HG03378 (cell line): ENCODE measurements at regions not wholly inside any gene's neighbourhood (a gene's known extent, or its start where the extent isn't known, plus 50 kb on each side); places are given as distances from the start of the nearest gene placed in this dataset.

Source experiments
- ATAC-seq: cut with Tn5 transposase; IDR thresholded peaks from one replicate; pipeline ENCODE4 v1.9.1; 2021; ENCODE audit warnings: mild to moderate bottlenecking, moderate library complexity; ENCODE audit not compliant: unreplicated experiment

DNA sequence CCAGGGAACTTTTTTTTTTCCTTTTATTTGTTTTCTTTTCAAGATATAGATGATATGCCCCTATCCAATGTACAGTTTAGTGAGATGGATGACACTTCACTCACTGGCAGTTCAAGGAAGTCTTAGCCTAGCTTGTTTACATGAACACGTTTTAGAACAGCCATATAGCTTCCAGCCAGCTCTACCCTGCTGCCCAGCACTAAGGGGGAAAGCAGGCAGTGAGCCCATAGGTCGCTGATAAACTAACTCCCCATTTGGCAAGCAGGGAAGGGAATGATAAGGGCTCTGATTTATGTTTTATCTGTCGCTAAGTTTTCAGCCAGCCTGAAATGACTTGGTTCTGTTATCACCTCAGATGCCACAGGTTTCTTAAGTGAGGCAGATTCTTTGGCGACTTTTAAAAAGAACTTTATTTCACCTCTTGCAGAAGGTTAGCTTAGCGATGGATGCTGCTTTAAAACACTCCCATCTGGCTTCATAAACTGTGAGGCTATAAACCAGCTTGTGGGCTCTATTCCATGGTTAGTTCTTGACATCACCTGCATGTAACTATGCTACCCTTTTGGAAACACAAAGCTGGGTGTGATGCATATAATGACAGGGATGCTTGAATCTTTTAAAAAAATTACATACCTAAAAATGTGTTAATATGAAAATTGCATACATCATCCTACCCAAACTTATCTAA is 348.4 kb downstream of the FBXO8 start:
- no peak for ATAC-seq

GRCh38 chr4:173934201-173934600 is 349.3 kb downstream of the FBXO8 start:
- ATAC-seq: no peak

DNA sequence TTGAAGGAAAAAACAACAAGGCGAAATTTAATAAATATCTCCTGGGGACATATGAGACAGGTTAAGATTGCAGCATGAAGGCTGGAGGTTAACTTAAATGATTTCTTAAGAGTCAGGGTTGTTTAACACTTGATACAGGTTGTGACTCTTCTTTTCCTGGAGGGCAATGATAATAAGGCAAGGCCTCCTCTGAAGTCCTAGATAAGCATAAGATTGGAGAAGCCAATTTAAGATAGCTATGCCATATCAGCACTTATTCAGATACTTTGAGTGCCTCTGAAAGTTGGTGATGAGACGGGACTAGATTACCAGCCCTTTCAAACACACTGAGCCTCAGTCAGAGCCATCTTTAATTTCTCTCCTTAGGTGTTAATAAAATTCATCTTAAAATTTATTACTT is 350.8 kb downstream of the FBXO8 start:
- no peak for ATAC-seq

DNA sequence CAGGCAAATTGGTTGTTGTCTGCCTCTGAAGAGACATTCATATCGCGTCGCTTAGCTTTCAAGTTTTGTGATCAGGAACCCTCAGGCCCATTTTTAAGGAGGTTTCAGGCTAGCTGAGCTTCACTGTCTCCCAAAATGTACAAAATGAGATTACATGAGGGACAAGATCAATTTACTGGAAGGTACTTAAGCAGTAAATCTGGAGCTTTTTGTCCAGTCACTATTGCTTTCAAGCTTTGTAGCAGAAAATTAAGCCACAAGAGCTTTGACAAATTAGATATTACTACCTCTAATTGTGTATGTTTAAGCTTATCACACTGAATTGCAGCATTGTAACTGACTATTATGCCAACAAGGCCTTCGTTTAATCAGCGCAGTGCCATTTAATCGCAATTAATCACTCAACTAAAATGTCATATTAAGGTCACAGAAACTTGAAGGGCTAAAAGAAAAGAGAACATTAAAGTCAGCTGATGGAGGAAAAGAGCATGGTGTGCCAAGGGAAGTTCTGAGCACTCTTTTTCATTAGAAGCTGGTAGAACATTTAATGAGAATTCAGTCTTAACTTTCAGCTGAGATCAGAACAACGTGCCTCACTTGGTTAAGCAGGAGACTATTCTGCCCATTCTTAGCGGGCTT is 353.0 kb downstream of the FBXO8 start:
- no peak for ATAC-seq

- no peak for ATAC-seq
Observed at GRCh38 chr4:173929921-173930320, 353.5 kb downstream of the FBXO8 start.

- ATAC-seq: peak; percentile 89
Observed at GRCh38 chr4:173924561-173924960, 358.9 kb downstream of the FBXO8 start.

DNA sequence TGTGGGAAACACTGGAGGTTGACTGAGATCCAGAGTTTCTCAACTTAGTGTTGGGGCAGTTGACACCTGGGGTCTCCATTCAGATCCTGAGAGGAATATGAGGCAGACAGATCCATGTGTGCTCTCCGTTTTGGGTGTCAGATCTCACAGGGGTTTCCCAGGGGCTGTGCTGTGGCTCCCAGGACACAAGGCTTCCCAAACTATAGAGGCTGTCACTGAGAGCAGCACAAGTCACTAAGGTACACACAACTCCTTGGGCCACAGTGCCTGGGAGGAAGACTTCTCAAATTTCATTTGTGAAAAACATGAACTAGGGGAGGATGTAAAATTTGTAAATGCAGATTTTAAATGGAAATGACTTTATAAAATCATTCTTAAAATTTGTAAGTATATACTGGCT is 363.6 kb downstream of the FBXO8 start:
- no peak for ATAC-seq

- ATAC-seq: no peak
Observed at GRCh38 chr4:173919196-173919595, 364.3 kb downstream of the FBXO8 start.

DNA sequence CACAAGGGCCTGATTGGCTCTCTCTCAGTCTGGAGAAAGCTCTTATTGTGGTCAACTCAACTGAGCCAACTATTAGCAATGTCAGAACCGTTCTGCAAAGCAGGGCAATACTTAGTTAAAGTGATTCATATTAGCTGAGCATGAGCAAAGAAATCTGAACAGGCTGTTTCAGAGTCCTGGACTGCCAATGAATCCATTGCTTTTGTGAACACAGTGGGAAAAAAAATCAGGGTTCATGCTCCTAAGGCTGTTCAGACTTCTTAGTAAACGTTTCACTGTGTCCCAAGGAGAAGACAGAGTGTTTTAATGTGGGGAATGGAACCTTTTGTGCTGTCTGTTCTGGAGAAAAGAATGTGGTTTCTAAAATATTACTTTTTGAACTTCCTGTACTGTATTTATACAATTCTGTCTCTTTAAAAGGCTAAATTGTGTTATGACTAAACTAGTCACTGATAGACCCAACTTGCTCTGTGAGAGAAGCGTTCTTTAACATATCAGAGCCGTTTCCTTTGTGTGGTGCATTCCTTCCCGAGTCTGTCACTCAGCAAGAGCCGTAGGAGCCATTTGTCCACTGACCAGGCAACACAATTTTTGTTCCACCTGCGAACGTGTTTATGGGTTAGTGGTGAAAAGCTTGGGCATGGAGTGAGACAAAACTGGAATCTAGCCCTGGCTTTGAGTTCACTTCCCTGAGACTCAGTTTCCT is 366.1 kb downstream of the FBXO8 start:
- no peak for ATAC-seq

- ATAC-seq: no peak
Observed at GRCh38 chr4:173913496-173913895, 370.0 kb downstream of the FBXO8 start.

GRCh38 chr4:173912384-173912783 is 371.1 kb downstream of the FBXO8 start:
- ATAC-seq: no peak

- no peak for ATAC-seq
Observed at GRCh38 chr4:173910891-173911290, 372.6 kb downstream of the FBXO8 start.

- ATAC-seq: no peak
Observed at GRCh38 chr4:173909294-173909693, 374.2 kb downstream of the FBXO8 start.

DNA sequence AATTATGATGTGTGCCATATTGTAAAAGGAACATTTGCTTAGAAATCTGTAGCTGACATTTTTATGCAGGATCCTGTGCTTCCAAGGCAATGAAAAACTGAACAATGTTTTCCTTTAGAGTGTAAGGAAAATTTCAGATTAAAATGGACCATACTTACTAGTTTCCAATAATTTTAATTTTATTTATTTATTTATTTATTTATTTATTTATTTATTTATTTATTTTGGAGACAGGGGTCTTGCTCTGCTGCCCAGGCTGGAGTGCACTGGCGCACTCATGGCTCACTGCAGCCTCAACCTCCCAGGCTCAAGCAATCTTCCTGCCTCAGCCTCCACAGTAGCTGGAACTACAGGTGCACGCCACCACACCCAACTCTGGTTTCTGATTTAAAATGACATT is 369.8 kb upstream of the HAND2 start:
- no peak for ATAC-seq

- no peak for ATAC-seq
Observed at GRCh38 chr4:173891072-173891471, 361.0 kb upstream of the HAND2 start.

- ATAC-seq: no peak
Observed at GRCh38 chr4:173883821-173884220, 353.8 kb upstream of the HAND2 start.

DNA sequence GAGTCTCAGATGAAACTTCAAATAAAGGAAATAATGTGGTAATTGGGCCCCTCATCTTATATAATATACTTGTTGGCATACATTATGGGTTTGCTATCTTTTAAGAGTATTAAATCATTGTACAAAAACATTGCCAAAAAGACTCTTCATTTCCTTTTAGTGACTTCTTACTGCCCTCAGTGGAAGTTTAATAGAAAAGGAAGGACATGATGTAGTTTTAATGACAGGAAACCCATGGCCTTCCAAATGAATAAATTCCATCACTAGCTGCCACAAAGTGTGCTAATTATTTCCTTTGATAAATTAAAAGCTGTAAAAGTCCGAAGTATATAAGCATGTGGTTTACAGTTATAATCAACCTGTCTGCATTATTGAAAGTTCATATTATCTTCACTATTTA is 350.9 kb upstream of the HAND2 start:
- no peak for ATAC-seq

DNA sequence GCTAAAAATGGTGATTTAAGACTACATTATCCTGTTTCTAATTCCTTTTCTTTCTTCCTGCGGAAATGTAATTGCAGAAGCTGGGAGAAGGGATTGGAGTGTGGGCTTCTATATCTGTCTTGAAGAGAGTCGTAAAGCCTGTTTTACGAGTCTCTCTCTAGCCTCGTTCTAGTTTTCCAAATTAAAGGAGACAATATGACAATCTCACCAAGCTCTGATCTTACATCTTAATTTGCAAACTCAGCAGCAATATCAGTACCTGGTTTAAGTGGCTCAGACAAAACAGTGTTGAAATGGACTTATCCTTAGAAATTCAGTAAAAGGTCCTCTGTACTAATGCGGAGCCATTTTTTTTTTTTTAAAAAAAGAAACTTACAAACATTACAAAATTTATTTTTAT is 349.5 kb upstream of the HAND2 start:
- no peak for ATAC-seq

- no peak for ATAC-seq
Observed at GRCh38 chr4:173878701-173879100, 348.7 kb upstream of the HAND2 start.

DNA sequence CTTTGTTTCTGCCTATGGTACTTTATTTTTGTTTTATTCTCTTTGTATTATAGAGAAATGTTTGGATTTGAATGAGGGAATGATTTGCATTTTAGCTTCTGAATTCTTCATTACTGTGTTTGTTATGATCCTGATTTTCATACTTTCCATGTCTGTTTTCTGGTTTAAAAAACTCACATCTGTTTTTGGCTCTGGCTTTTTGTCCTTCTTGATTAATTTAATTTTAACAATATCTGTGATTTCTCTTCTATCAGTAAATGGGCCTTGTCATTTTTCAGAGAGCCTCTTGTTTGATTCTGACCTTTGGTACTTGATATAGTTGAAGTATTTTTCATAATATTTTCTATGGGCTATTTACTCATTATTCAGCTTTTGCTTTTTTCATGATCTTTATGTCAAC is 341.6 kb upstream of the HAND2 start:
- no peak for ATAC-seq

DNA sequence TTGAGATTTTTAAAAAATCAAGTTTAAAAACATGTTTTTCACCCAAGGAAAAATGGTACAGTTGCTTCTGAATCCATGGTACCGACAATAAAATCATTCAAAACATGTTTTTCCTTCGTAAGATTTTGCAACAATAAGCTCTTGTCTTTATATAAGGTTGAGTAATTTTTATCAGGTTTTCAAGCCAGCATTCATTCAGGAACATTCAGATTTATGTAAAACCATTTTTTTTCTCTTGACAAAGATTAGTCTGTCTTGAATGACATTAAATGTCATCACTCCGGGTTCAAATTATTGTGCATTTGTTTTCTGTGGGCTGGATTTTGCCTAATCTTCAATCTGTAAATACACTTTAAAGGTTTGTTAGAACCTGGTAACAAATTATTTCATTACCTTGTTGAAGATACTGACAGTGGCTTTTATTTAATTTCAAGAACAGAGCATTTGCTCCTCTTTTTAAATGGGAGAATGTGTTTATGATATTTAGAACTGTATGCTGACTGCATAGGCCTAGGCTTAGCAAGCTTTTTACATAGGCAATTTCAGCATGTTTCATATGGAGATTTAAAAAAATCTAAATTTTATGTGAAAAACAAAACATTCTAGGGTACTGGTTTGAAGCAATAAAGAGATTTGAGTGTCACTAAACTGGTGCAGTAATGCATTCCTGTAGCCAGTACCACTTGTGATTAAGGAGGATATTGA is 336.4 kb upstream of the HAND2 start:
- no peak for ATAC-seq

DNA sequence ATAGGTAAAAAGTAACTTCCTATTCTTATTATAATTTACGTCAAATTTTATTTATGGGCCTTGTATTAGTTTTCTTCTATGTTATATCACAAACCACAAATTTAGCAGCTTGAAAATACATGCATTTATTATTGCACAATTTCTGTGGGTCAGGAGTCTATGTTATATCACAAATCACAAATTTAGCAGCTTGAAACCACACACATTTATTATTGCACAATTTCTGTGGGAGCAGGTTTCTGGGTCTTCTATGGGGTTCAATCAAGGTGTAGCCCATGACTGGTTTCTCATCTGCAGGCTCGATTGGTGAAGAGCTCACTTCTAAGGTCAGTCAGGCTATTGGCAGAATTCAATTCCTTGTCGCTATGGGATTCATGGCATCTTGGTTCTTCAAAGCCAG is 332.7 kb upstream of the HAND2 start:
- ATAC-seq: no peak
